ENCODE measurements at regions not wholly inside any gene's neighbourhood (a gene's known extent, or its start where the extent isn't known, plus 50 kb on each side); places are given as distances from the start of the nearest gene placed in this dataset.

DNA sequence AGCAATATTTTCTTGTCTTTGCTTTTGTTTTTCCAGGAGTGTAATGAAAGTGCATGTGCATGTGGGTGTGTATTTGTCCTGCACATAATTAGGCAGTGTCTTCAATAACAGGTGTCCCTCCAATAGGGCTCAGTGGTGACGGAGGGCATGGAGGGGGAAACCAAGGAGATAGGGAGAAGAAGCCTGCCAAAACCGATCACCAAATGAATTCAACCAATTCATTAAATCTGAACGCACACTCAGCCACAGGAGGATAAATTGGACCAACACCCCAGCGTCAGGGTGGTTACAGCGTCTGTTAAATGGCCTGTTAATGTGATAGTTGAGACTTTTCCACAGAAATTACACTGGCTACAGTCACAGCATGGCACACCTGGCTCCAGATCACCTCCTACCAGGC lies 527.6 kb downstream of the CD83 start:
- 87 to 88% methylated on average over 5 of the region's 5 CpGs for WGBS, 2 experiments
- Histone ChIP-seq H3K4me3 (ENCODE audit: insufficient read depth, low read depth, low read length) (no peak overlapping the region), H3K27ac (ENCODE audit: insufficient read depth, low read depth, low read length, poor library complexity, severe bottlenecking) (no peak overlapping the region)

GRCh38 chr6:14645841-14646240 lies 528.3 kb downstream of the CD83 start:
- no peak overlapping the region for H3K4me3 ChIP-seq (ENCODE audit: insufficient read depth, low read depth, low read length)
- H3K27me3 ChIP-seq (ENCODE audit: control insufficient read depth, insufficient read depth, low read length, poor library complexity, severe bottlenecking) = no peaks in the 10 kb centered on the region
- H3K36me3 ChIP-seq (ENCODE audit: control insufficient read depth, insufficient read depth, low read length) = no peaks in the 10 kb centered on the region
- 80 to 89% methylated on average over 3 of the region's 3 CpGs for WGBS, 2 experiments
- no peaks in the 10 kb centered on the region for H3K9me3 ChIP-seq (ENCODE audit: control insufficient read depth, low read length)
- no peak overlapping the region for H3K27ac ChIP-seq (ENCODE audit: insufficient read depth, low read depth, low read length, poor library complexity, severe bottlenecking)
- H3K4me1 ChIP-seq (ENCODE audit: control insufficient read depth, insufficient read depth, low read length) = peaks cover 18% of the 10 kb centered on the region

More for the DNA sequence above, 527.6 kb downstream of the CD83 start:
- Histone ChIP-seq H3K9me3 (ENCODE audit: control insufficient read depth, low read length) (no peaks in the 10 kb centered on the region), H3K36me3 (ENCODE audit: control insufficient read depth, insufficient read depth, low read length) (no peaks in the 10 kb centered on the region), H3K27me3 (ENCODE audit: control insufficient read depth, insufficient read depth, low read length, poor library complexity, severe bottlenecking) (no peaks in the 10 kb centered on the region), H3K4me1 (ENCODE audit: control insufficient read depth, insufficient read depth, low read length) (peaks cover 22% of the 10 kb centered on the region)

DNA sequence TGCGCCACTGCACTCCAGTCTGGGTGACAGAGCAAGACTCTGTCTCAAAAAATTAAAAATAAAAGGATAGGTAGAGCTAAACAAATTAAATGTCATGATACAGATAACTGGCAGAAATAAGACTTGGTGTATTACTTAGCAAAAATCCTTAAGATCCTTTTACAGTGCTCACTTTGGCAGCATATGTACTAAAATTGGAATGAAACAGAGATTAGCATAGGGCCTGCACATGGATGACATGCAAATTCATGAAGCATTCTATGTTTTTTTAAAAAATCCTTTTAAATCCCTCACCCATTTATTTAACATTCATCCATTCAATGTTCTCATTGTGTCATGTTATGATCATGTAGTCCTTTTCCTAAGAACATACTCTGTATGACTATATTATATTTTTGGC lies 528.8 kb downstream of the CD83 start:
- Histone ChIP-seq H3K4me3 (ENCODE audit: insufficient read depth, low read depth, low read length) (no peak overlapping the region), H3K27me3 (ENCODE audit: control insufficient read depth, insufficient read depth, low read length, poor library complexity, severe bottlenecking) (no peaks in the 10 kb centered on the region), H3K36me3 (ENCODE audit: control insufficient read depth, insufficient read depth, low read length) (no peaks in the 10 kb centered on the region), H3K4me1 (ENCODE audit: control insufficient read depth, insufficient read depth, low read length) (peaks cover 13% of the 10 kb centered on the region), H3K27ac (ENCODE audit: insufficient read depth, low read depth, low read length, poor library complexity, severe bottlenecking) (no peak overlapping the region), H3K9me3 (ENCODE audit: control insufficient read depth, low read length) (no peaks in the 10 kb centered on the region)
- 83 to 100% methylated on average over 1 of the region's 1 CpG for WGBS, 2 experiments

DNA sequence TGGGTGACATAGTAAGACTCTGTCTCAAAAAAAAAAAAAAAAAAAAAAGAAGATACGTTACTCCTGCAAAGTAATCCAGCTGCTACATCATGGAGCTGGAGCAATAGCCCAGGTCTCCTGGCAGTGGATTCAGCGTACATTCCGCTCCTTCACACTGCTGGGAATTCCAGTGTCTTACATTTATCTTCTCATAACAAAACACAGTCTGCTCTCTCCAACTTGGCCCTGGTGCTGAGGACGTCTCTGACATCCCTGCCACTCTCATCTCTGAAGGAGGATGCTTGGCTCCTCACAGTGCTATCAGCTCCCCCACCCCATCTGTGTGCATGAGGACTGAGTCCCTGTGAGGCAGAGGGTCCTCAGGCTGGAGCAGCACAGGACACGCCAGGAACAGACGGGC lies 529.8 kb downstream of the CD83 start:
- Histone ChIP-seq H3K36me3 (ENCODE audit: control insufficient read depth, insufficient read depth, low read length) (no peaks in the 10 kb centered on the region), H3K9me3 (ENCODE audit: control insufficient read depth, low read length) (no peaks in the 10 kb centered on the region), H3K27ac (ENCODE audit: insufficient read depth, low read depth, low read length, poor library complexity, severe bottlenecking) (no peak overlapping the region), H3K4me3 (ENCODE audit: insufficient read depth, low read depth, low read length) (no peak overlapping the region), H3K27me3 (ENCODE audit: control insufficient read depth, insufficient read depth, low read length, poor library complexity, severe bottlenecking) (no peaks in the 10 kb centered on the region), H3K4me1 (ENCODE audit: control insufficient read depth, insufficient read depth, low read length) (peaks cover 3% of the 10 kb centered on the region)
- WGBS, 2 experiments = 91% methylated on average over 6 of the region's 6 CpGs

DNA sequence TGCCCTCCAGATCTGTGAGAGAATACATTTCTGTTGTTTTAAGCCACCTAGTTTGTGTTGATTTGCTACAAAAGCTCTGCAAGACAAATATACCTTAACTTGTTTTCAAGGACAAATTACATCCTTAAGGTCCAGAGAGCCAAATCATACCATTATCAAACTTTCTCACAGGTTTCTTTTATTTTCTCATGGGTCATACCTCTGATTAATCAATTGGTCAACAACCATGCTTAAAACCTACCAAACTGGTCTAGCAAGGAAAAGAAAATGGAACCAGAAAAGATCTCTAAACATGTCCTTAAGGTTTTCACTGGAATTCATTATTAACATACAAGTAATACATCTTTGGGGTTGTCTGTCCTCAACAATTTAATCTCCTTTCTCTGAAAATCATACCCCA lies 535.0 kb downstream of the CD83 start:
- H3K9me3 ChIP-seq (ENCODE audit: control insufficient read depth, low read length) = no peaks in the 10 kb centered on the region
- no peaks in the 10 kb centered on the region for H3K36me3 ChIP-seq (ENCODE audit: control insufficient read depth, insufficient read depth, low read length)
- H3K4me3 ChIP-seq (ENCODE audit: insufficient read depth, low read depth, low read length) = no peak overlapping the region
- H3K27me3 ChIP-seq (ENCODE audit: control insufficient read depth, insufficient read depth, low read length, poor library complexity, severe bottlenecking) = no peaks in the 10 kb centered on the region
- no peaks in the 10 kb centered on the region for H3K4me1 ChIP-seq (ENCODE audit: control insufficient read depth, insufficient read depth, low read length)
- no peak overlapping the region for H3K27ac ChIP-seq (ENCODE audit: insufficient read depth, low read depth, low read length, poor library complexity, severe bottlenecking)

DNA sequence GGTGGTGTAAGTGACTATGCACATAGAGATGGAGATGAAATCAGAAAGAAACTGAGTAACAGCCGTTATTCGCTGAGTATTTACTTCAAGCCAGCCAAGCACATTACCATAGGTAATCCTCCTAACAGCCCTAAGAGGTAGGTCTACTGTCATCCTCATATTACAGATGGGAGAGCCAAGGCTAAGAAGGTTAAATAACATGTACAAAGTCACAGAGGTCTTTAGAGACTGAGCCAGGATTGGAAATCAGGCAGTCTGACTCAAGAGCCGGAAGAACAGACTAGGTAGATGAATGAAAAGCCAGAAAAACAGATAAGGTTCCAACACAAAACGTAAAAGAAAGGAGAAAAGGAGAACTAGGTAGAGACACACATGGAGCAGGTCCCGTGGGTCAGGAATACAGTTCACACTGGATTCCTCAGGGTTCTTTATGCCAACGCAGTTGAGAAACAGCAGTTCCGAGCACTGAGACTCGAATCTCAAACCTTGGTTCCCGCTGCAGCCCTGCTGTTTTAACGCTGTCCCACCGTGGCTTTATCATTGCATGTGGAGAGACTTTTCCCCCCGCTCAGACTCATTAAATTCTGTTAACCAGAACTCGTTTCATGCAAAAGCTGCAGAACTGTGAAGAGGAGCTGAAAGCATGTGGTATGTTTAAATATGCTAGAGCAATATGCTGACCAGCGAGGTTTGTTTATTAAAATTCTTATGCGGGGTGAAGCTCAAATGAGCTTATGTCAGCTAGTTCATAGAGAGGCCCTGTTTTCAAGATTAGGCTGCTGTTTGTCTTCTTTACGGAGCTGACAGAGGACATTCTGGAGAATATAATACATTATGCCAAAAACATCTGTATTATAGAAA lies 537.9 kb downstream of the CD83 start:
- Histone ChIP-seq H3K4me1 (ENCODE audit: control insufficient read depth, insufficient read depth, low read length) (no peaks in the 10 kb centered on the region), H3K27me3 (ENCODE audit: control insufficient read depth, insufficient read depth, low read length, poor library complexity, severe bottlenecking) (no peaks in the 10 kb centered on the region), H3K27ac (ENCODE audit: insufficient read depth, low read depth, low read length, poor library complexity, severe bottlenecking) (no peak overlapping the region), H3K4me3 (ENCODE audit: insufficient read depth, low read depth, low read length) (no peak overlapping the region), H3K9me3 (ENCODE audit: control insufficient read depth, low read length) (no peaks in the 10 kb centered on the region), H3K36me3 (ENCODE audit: control insufficient read depth, insufficient read depth, low read length) (no peaks in the 10 kb centered on the region)
- 77 to 81% methylated on average over 15 to 16 of the region's 16 CpGs for WGBS, 2 experiments

GRCh38 chr6:14656078-14656521 lies 538.5 kb downstream of the CD83 start:
- WGBS, 2 experiments = 63 to 71% methylated on average over 3 to 4 of the region's 4 CpGs

DNA sequence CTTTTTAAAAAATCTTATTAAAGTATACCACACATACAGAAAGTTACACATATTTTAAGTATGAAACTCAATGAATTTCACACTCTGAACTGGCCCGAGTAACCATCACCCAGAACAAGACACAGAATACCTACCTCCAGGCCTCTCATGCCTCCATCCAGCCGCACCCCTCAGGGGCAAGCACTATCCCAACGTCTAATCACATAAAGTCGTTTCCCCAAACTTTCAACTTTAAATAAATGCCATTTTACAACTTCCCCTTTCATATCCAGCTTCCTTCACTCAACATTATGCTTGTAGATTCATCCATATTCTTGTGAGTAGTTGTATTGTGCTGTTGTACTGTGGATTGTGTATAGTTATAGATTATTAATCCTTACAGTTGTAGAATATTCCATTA lies 539.1 kb downstream of the CD83 start:
- H3K27me3 ChIP-seq (ENCODE audit: control insufficient read depth, insufficient read depth, low read length, poor library complexity, severe bottlenecking) = no peaks in the 10 kb centered on the region
- H3K36me3 ChIP-seq (ENCODE audit: control insufficient read depth, insufficient read depth, low read length) = no peaks in the 10 kb centered on the region
- no peak overlapping the region for H3K4me3 ChIP-seq (ENCODE audit: insufficient read depth, low read depth, low read length)
- 79 to 81% methylated on average over 4 of the region's 4 CpGs for WGBS, 2 experiments
- H3K9me3 ChIP-seq (ENCODE audit: control insufficient read depth, low read length) = no peaks in the 10 kb centered on the region
- no peak overlapping the region for H3K27ac ChIP-seq (ENCODE audit: insufficient read depth, low read depth, low read length, poor library complexity, severe bottlenecking)
- peaks cover 11% of the 10 kb centered on the region for H3K4me1 ChIP-seq (ENCODE audit: control insufficient read depth, insufficient read depth, low read length)

More at GRCh38 chr6:14656078-14656521, 538.5 kb downstream of the CD83 start:
- no peak overlapping the region for H3K4me3 ChIP-seq (ENCODE audit: insufficient read depth, low read depth, low read length)
- no peaks in the 10 kb centered on the region for H3K27me3 ChIP-seq (ENCODE audit: control insufficient read depth, insufficient read depth, low read length, poor library complexity, severe bottlenecking)
- no peaks in the 10 kb centered on the region for H3K36me3 ChIP-seq (ENCODE audit: control insufficient read depth, insufficient read depth, low read length)
- no peaks in the 10 kb centered on the region for H3K9me3 ChIP-seq (ENCODE audit: control insufficient read depth, low read length)
- H3K4me1 ChIP-seq (ENCODE audit: control insufficient read depth, insufficient read depth, low read length) = peaks cover 6% of the 10 kb centered on the region
- no peak overlapping the region for H3K27ac ChIP-seq (ENCODE audit: insufficient read depth, low read depth, low read length, poor library complexity, severe bottlenecking)

DNA sequence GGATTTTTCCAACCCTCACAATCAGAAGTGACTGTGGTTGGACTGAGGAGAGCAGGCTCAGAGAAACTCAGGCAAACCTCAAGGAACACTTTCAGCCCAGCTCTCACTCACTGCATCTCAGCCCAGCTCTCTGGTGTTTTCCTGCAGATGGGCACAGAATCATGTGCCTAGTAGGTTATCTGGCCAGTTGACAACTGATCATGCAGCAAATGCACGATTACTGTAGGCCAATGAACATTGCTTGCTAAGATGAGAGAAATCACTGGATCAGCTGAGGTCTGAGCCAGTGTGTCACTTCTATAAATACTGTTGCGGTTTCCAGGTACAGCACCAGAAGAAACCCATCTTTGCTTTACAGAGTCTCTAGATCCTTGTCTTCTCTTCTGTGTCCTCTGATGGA lies 540.5 kb downstream of the CD83 start:
- Histone ChIP-seq H3K27ac (ENCODE audit: insufficient read depth, low read depth, low read length, poor library complexity, severe bottlenecking) (no peak overlapping the region), H3K27me3 (ENCODE audit: control insufficient read depth, insufficient read depth, low read length, poor library complexity, severe bottlenecking) (no peaks in the 10 kb centered on the region), H3K36me3 (ENCODE audit: control insufficient read depth, insufficient read depth, low read length) (no peaks in the 10 kb centered on the region), H3K4me3 (ENCODE audit: insufficient read depth, low read depth, low read length) (no peak overlapping the region), H3K4me1 (ENCODE audit: control insufficient read depth, insufficient read depth, low read length) (peaks cover 13% of the 10 kb centered on the region), H3K9me3 (ENCODE audit: control insufficient read depth, low read length) (no peaks in the 10 kb centered on the region)
- WGBS, 2 experiments = 94 to 97% methylated on average over 2 of the region's 2 CpGs

DNA sequence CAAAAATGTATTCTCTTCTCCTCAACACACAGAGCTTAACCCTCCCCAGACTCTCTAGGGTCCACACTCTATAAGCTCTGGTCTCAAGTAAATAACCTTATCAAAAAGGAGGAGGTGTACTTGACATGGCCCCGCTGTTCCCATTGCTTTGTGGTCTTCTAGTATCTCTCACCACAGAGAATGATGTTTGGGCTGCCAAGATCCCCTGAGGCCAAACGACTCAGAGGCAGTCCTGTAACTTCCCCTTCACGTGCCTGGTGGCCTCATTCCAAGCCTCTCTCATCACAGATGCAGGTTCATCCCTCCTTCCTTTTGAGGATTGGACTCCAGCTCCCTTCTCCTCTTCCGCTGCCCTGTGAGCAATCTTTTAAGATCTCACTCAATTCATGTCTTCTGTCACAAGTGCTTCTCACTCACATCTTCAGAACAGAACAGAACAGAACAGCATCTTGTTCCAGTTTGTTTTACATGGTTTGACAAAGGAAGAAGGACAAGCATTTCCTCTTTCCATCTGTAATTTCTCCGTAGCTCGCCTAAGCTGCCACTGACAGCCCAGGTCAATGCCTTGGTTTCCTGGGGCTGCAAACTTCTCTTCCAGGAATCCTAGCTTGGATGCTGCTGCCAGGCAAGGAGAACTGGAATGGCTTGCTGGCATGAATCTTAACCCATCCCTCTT lies 541.5 kb downstream of the CD83 start:
- H3K36me3 ChIP-seq (ENCODE audit: control insufficient read depth, insufficient read depth, low read length) = no peaks in the 10 kb centered on the region
- H3K27ac ChIP-seq (ENCODE audit: insufficient read depth, low read depth, low read length, poor library complexity, severe bottlenecking) = no peak overlapping the region
- no peaks in the 10 kb centered on the region for H3K27me3 ChIP-seq (ENCODE audit: control insufficient read depth, insufficient read depth, low read length, poor library complexity, severe bottlenecking)
- H3K4me1 ChIP-seq (ENCODE audit: control insufficient read depth, insufficient read depth, low read length) = peaks cover 13% of the 10 kb centered on the region
- no peak overlapping the region for H3K4me3 ChIP-seq (ENCODE audit: insufficient read depth, low read depth, low read length)
- 76 to 81% methylated on average over 6 of the region's 6 CpGs for WGBS, 2 experiments
- H3K9me3 ChIP-seq (ENCODE audit: control insufficient read depth, low read length) = no peaks in the 10 kb centered on the region
